ENCODE measurements at regions not wholly inside any gene's neighbourhood (a gene's known extent, or its start where the extent isn't known, plus 50 kb on each side); places are given as distances from the start of the nearest gene placed in this dataset.

DNA sequence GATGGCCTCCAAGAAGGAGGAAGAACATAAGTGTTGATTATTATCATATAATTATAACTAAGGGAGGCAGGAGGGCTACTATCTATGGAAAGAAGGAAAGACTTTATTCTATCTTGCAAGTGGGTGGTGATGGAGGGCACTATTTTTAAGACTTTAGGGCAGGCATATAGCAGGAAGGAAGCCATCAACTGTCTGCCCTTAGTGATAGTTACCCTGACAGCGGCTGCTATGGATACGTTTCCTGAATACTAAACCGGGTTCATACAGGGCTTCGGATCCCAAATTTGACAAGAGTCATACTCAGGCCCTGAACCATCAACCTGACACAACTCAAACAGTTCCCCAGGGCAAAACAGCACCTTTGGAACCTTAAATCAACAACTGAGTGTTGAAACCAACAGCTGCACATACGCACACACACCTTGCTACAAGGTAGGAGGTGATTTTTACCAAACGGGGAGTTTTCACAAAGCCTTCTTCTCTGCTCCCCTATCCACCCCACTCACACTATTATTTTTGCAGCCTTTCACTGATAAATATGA lies 397.2 kb downstream of the OMA1 start:
- H3K4me1 ChIP-seq: no peaks in the 10 kb centered on the region
- no peaks in the 10 kb centered on the region for H3K27me3 ChIP-seq
- no peak overlapping the region for H3K27ac ChIP-seq
- no peaks in the 10 kb centered on the region for H3K9me3 ChIP-seq
- no peak overlapping the region for H3K4me3 ChIP-seq
- no peak for TF ChIP-seq CTCF (IDR thresholded peaks at IDR 0.05)
- intact Hi-C loops (cut with DNase I; ENCODE audit: low total_unique reads): no loop called here
- DNase-seq: no peak
- H3K36me3 ChIP-seq: no peaks in the 10 kb centered on the region

DNA sequence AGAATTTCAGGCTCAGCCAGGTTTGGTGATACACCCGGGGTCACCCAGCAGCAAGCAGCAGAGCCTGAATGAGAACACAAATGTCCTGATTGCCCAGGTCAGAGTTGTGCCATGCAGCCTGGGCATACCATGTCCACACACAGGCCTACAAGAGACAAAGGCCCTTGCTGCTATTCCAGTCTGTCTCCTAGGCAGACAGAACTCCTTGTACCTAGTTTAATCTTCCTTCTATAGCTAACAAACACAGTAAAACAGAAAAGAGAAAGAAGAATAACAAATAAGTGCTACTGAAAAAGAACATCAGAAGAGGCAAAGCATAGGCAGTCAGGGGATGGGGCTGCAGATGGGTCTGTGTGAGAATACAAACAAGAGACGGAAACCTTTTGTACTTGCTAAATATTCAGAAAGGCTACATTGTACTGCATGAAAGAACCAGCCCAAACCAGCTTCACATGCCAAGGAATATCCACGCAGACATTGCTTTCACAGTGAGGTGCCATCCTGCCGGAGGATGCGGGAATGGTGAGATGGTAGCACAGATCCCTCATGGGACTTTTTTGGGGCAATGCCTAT lies 401.7 kb downstream of the OMA1 start:
- TF ChIP-seq CTCF (IDR thresholded peaks at IDR 0.05): no peak
- Histone ChIP-seq H3K27me3 (no peaks in the 10 kb centered on the region), H3K27ac (no peak overlapping the region), H3K9me3 (no peaks in the 10 kb centered on the region), H3K4me3 (no peak overlapping the region), H3K36me3 (no peaks in the 10 kb centered on the region), H3K4me1 (no peaks in the 10 kb centered on the region)
- DNase-seq: no peak
- intact Hi-C loops (cut with DNase I; ENCODE audit: low total_unique reads): no loop called here

- H3K27ac ChIP-seq: no peak overlapping the region
- TF ChIP-seq CTCF (IDR thresholded peaks at IDR 0.05): no peak
- no peaks in the 10 kb centered on the region for H3K27me3 ChIP-seq
- no peak for DNase-seq
- H3K36me3 ChIP-seq: no peaks in the 10 kb centered on the region
- H3K4me1 ChIP-seq: no peaks in the 10 kb centered on the region
- intact Hi-C loops (cut with DNase I; ENCODE audit: low total_unique reads): no loop called here
- no peaks in the 10 kb centered on the region for H3K9me3 ChIP-seq
- H3K4me3 ChIP-seq: no peak overlapping the region
These were observed 402.4 kb downstream of the OMA1 start for GRCh38 chr1:58143972-58144697.

GRCh38 chr1:58136387-58136786 lies 410.1 kb downstream of the OMA1 start:
- H3K4me3 ChIP-seq: no peak overlapping the region
- TF ChIP-seq CTCF (IDR thresholded peaks at IDR 0.05): no peak
- intact Hi-C loops (cut with DNase I; ENCODE audit: low total_unique reads): no loop called here
- no peak overlapping the region for H3K27ac ChIP-seq
- no peak for DNase-seq
- H3K27me3 ChIP-seq: no peaks in the 10 kb centered on the region
- H3K4me1 ChIP-seq: no peaks in the 10 kb centered on the region
- H3K36me3 ChIP-seq: no peaks in the 10 kb centered on the region
- H3K9me3 ChIP-seq: peaks cover 0 to 5% (median 0%) of the 10 kb centered on the region in 3 donors

GRCh38 chr1:58135821-58136321 lies 410.7 kb downstream of the OMA1 start:
- Histone ChIP-seq H3K27me3 (no peaks in the 10 kb centered on the region), H3K27ac (no peak overlapping the region), H3K4me3 (no peak overlapping the region), H3K9me3 (peaks cover 0 to 5% (median 0%) of the 10 kb centered on the region in 3 donors), H3K36me3 (no peaks in the 10 kb centered on the region), H3K4me1 (no peaks in the 10 kb centered on the region)
- DNase-seq: no peak
- intact Hi-C loops (cut with DNase I; ENCODE audit: low total_unique reads): no loop called here
- TF ChIP-seq CTCF (IDR thresholded peaks at IDR 0.05): no peak
